Keratinocyte (primary cell): ENCODE measurements at regions not wholly inside any gene's neighbourhood (a gene's known extent, or its start where the extent isn't known, plus 50 kb on each side); places are given as distances from the start of the nearest gene placed in this dataset.

ENCODE experiments used
- DNase-seq: peaks from one replicate; pipeline ENCODE4 v3.0.0-alpha.2; 2011; ENCODE audit warnings: low read depth, missing footprints, low spot score
- FAIRE-seq: peaks from 2 replicates; lab custom pipeline; 2011; peaks lifted over from hg19 to GRCh38; lab: Jason Lieb, UNC
- H2AFZ ChIP-seq: 2 replicates; pipeline ENCODE4 v1.6.0; 2012; ENCODE audit warnings: low read length, control low read depth, inconsistent platforms; ENCODE audit not compliant: control insufficient read depth
- H3K27ac ChIP-seq: 2 replicates; pipeline ENCODE4 v1.5.1; 2011; ENCODE audit warnings: low read length; ENCODE audit not compliant: control insufficient read depth, insufficient read depth
- H3K27me3 ChIP-seq: 3 replicates; pipeline ENCODE4 v1.6.0; 2011; ENCODE audit warnings: low read length; ENCODE audit not compliant: control insufficient read depth, insufficient read depth; ENCODE audit errors: extremely low read depth
- H3K36me3 ChIP-seq, 2 experiments: 2 replicates in 1 of 2; 3 replicates in 1 of 2; pipeline ENCODE4 v1.5.1; 2011; ENCODE audit warnings: low read length in 2 of 2, mild to moderate bottlenecking in 1 of 2; ENCODE audit not compliant: control insufficient read depth in 2 of 2, insufficient read depth in 2 of 2; ENCODE audit errors: extremely low read depth in 1 of 2
- H3K4me1 ChIP-seq: 3 replicates; pipeline ENCODE4 v1.5.1; 2011; ENCODE audit warnings: low read length; ENCODE audit not compliant: control insufficient read depth, insufficient read depth; ENCODE audit errors: extremely low read depth
- H3K4me2 ChIP-seq: 3 replicates; pipeline ENCODE4 v1.6.0; 2011; ENCODE audit warnings: low read depth, low read length; ENCODE audit not compliant: control insufficient read depth, insufficient read depth; ENCODE audit errors: extremely low read depth
- H3K4me3 ChIP-seq, 3 experiments: fragments of 200-600 bp in 1 of 3; sonication (generic) in 1 of 3; 2 replicates in 2 of 3; 3 replicates in 1 of 3; pipeline ENCODE4 v1.5.1; 2011 to 2016; ENCODE audit warnings: low read length in 3 of 3, mild to moderate bottlenecking in 3 of 3, control low read depth in 2 of 3, inconsistent platforms in 1 of 3, low read depth in 1 of 3, mixed read lengths in 1 of 3, mixed run types in 1 of 3, moderate library complexity in 1 of 3; ENCODE audit not compliant: control insufficient read depth in 2 of 3, insufficient read depth in 2 of 3; ENCODE audit errors: extremely low read depth in 1 of 3
- H3K79me2 ChIP-seq: 2 replicates; pipeline ENCODE4 v1.6.0; 2012; ENCODE audit warnings: low read length; ENCODE audit not compliant: control insufficient read depth, insufficient read depth
- H3K9ac ChIP-seq: 3 replicates; pipeline ENCODE4 v1.6.0; 2011; ENCODE audit warnings: low read length; ENCODE audit not compliant: control insufficient read depth, insufficient read depth; ENCODE audit errors: extremely low read depth
- H3K9me1 ChIP-seq: 3 replicates; pipeline ENCODE4 v1.6.0; 2011; ENCODE audit warnings: low read length; ENCODE audit not compliant: control insufficient read depth, insufficient read depth; ENCODE audit errors: extremely low read depth
- H3K9me3 ChIP-seq: 2 replicates; pipeline ENCODE4 v1.5.1; 2012; ENCODE audit warnings: low read depth, low read length; ENCODE audit not compliant: control insufficient read depth
- H4K20me1 ChIP-seq: 3 replicates; pipeline ENCODE4 v1.6.0; 2011; ENCODE audit warnings: low read length; ENCODE audit not compliant: control insufficient read depth, insufficient read depth; ENCODE audit errors: extremely low read depth
- EZH2 ChIP-seq: IDR thresholded peaks from one replicate; pipeline ENCODE4 v1.6.1; 2012; ENCODE audit warnings: inconsistent platforms, mild to moderate bottlenecking, low read length, moderate library complexity
- dilution Hi-C: fragments of 300-500 bp; cut with MboI; formaldehyde crosslinking; loops from one replicate; pipeline ENCODE4 v1.7.0; 2020; ENCODE audit warnings: low sequenced_read_pairs; ENCODE audit not compliant: extremely low pct_ligation_motif_present
- TF ChIP-seq, protein P1 (sequence below), 3 experiments: IDR thresholded peaks in 1 of 3; conservative IDR thresholded peaks in 1 of 3; optimal IDR thresholded peaks in 1 of 3; 2 replicates in 2 of 3; 3 replicates in 1 of 3; pipeline versions ENCODE3 to v1.5.1; 2011; ENCODE audit warnings: low read length in 3 of 3, mild to moderate bottlenecking in 3 of 3, moderate library complexity in 2 of 3, control low read depth in 1 of 3, inconsistent platforms in 1 of 3; ENCODE audit not compliant: insufficient read depth in 2 of 3; ENCODE audit errors: extremely low read depth in 1 of 3

GRCh38 chr18:57210716-57211411 lies 64.0 kb downstream of the BOD1L2 start:
- no peaks in the 10 kb centered on the region for H3K9me3 ChIP-seq
- H3K9me1 ChIP-seq: no peaks in the 10 kb centered on the region
- FAIRE-seq (peak; percentile 76), DNase-seq (no peak)
- dilution Hi-C loops: no loop called here
- no peaks in the 10 kb centered on the region for H3K79me2 ChIP-seq
- H4K20me1 ChIP-seq: no peaks in the 10 kb centered on the region
- no peaks in the 10 kb centered on the region for H3K27me3 ChIP-seq
- no peaks in the 10 kb centered on the region for H3K36me3 ChIP-seq
- peak overlapping the region; percentile 42 for H2AFZ ChIP-seq
- H3K4me2 ChIP-seq: peak overlapping the region; percentile 71
- TF ChIP-seq EZH2: no peak
- peak overlapping the region; percentile 28 for H3K9ac ChIP-seq
- no peak overlapping the region for H3K4me3 ChIP-seq
- H3K4me1 ChIP-seq: peaks cover 19% of the 10 kb centered on the region
- peak overlapping the region; percentile 42 for H3K27ac ChIP-seq

DNA sequence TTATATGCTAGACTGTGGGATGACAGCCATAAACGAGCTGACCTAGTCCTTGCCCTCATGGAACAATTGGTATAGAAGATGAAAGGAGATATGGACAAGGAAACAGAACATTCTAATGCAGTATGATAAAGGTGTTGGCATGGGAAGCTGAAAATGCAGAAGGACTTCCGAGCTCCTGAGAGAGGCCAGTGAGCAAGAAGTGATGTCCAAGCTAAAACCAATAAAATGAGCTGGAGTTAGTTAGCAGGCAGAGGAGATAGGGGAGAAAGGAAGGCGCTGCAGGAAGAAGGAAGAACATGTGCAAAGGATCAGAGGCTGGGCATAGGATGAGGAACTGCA lies 64.5 kb downstream of the BOD1L2 start:
- no peak overlapping the region for H3K9ac ChIP-seq
- dilution Hi-C loops: no loop called here
- no peak for DNase-seq
- H3K79me2 ChIP-seq: no peaks in the 10 kb centered on the region
- no peaks in the 10 kb centered on the region for H4K20me1 ChIP-seq
- peaks cover 19% of the 10 kb centered on the region for H3K4me1 ChIP-seq
- no peaks in the 10 kb centered on the region for H3K9me1 ChIP-seq
- H3K4me3 ChIP-seq: no peak overlapping the region
- H3K27ac ChIP-seq: no peak overlapping the region
- no peak overlapping the region for H3K4me2 ChIP-seq
- no peaks in the 10 kb centered on the region for H3K27me3 ChIP-seq
- H2AFZ ChIP-seq: no peak overlapping the region
- H3K9me3 ChIP-seq: no peaks in the 10 kb centered on the region
- no peak for FAIRE-seq
- H3K36me3 ChIP-seq: no peaks in the 10 kb centered on the region
- TF ChIP-seq, protein P1, sequence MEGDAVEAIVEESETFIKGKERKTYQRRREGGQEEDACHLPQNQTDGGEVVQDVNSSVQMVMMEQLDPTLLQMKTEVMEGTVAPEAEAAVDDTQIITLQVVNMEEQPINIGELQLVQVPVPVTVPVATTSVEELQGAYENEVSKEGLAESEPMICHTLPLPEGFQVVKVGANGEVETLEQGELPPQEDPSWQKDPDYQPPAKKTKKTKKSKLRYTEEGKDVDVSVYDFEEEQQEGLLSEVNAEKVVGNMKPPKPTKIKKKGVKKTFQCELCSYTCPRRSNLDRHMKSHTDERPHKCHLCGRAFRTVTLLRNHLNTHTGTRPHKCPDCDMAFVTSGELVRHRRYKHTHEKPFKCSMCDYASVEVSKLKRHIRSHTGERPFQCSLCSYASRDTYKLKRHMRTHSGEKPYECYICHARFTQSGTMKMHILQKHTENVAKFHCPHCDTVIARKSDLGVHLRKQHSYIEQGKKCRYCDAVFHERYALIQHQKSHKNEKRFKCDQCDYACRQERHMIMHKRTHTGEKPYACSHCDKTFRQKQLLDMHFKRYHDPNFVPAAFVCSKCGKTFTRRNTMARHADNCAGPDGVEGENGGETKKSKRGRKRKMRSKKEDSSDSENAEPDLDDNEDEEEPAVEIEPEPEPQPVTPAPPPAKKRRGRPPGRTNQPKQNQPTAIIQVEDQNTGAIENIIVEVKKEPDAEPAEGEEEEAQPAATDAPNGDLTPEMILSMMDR (optimal IDR thresholded peaks at IDR 0.05 in 1 of 3, IDR thresholded peaks at IDR 0.05 in 1 of 3, conservative IDR thresholded peaks at IDR 0.05 in 1 of 3; ENCODE audit: extremely low read depth in 1 of 3, insufficient read depth in 2 of 3, low read length in 3 of 3): no peak
- no peak for TF ChIP-seq EZH2

GRCh38 chr18:57211776-57212175 lies 64.9 kb downstream of the BOD1L2 start:
- no peak for TF ChIP-seq EZH2
- TF ChIP-seq, protein P1 (optimal IDR thresholded peaks at IDR 0.05 in 1 of 3, IDR thresholded peaks at IDR 0.05 in 1 of 3, conservative IDR thresholded peaks at IDR 0.05 in 1 of 3; ENCODE audit: extremely low read depth in 1 of 3, insufficient read depth in 2 of 3, low read length in 3 of 3): no peak
- Histone ChIP-seq H3K9ac (no peak overlapping the region), H3K27ac (no peak overlapping the region), H4K20me1 (no peaks in the 10 kb centered on the region), H3K4me3 (no peak overlapping the region), H3K9me1 (no peaks in the 10 kb centered on the region), H3K27me3 (no peaks in the 10 kb centered on the region), H3K4me2 (no peak overlapping the region), H3K36me3 (no peaks in the 10 kb centered on the region), H2AFZ (no peak overlapping the region), H3K79me2 (no peaks in the 10 kb centered on the region), H3K4me1 (peaks cover 19% of the 10 kb centered on the region), H3K9me3 (no peaks in the 10 kb centered on the region)
- dilution Hi-C loops: no loop called here
- DNase-seq (no peak), FAIRE-seq (no peak)
